ENCODE measurements at regions not wholly inside any gene's neighbourhood (a gene's known extent, or its start where the extent isn't known, plus 50 kb on each side); places are given as distances from the start of the nearest gene placed in this dataset.

DNA sequence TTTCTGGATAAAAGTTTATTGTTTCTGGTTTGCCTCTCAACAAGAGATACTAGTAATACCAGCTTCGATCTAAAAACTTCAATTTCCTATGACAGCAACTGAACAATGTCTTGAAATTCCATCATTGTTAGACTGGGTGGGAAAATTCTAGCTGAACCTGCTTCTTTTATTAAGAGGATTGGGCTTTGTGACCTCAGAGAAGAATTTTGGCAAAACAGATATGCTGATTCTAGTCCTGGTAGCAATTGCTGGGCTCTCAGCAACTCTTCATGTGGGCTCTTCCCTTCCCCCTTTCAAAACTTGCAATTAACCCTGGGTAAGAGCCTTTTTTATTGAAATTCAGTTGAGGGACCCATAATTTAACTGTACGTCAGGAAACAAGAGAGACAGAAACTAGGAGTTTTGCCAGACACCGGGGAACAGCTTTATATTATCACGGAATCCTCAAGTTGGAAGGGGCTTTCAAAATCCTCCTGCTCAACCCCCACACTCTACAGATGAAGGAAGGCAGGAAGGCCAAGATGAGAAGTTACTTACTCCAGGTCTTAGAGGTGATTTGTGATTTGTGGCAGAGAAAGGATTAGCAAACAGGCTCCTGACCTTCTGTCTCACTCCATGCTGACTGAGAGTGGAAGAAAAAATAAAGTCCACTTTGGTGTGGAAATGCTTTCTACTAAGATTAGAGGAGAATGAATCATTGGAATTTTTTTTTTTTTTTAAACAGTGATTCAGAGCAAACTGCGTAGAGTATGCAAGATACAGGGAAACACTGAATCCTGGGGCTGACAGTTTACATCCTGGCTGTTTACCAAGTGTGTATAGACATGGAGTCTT lies 239.0 kb upstream of the ATP2B1 start:
- TF ChIP-seq, protein P1, sequence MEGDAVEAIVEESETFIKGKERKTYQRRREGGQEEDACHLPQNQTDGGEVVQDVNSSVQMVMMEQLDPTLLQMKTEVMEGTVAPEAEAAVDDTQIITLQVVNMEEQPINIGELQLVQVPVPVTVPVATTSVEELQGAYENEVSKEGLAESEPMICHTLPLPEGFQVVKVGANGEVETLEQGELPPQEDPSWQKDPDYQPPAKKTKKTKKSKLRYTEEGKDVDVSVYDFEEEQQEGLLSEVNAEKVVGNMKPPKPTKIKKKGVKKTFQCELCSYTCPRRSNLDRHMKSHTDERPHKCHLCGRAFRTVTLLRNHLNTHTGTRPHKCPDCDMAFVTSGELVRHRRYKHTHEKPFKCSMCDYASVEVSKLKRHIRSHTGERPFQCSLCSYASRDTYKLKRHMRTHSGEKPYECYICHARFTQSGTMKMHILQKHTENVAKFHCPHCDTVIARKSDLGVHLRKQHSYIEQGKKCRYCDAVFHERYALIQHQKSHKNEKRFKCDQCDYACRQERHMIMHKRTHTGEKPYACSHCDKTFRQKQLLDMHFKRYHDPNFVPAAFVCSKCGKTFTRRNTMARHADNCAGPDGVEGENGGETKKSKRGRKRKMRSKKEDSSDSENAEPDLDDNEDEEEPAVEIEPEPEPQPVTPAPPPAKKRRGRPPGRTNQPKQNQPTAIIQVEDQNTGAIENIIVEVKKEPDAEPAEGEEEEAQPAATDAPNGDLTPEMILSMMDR (conservative IDR thresholded peaks at IDR 0.05 in 1 of 2, IDR thresholded peaks at IDR 0.05 in 1 of 2; ENCODE audit: extremely low read depth in 1 of 2, insufficient read depth in 1 of 2, low read depth in 1 of 2, low read length in 2 of 2), result no peak
- no peak for TF ChIP-seq EZH2 (IDR thresholded peaks at IDR 0.05; ENCODE audit: borderline replicate concordance, low read length)
